Spleen (tissue), 7 donors: ENCODE measurements at regions not wholly inside any gene's neighbourhood (a gene's known extent, or its start where the extent isn't known, plus 50 kb on each side); places are given as distances from the start of the nearest gene placed in this dataset.

Experiments used
- POLR2A ChIP-seq, 3 donors: fragments of 450-650 bp; IDR thresholded peaks; one replicate each; pipeline ENCODE4 v1.5.1; 2017; ENCODE audit warnings: antibody characterized with exemption in 3 of 3, mild to moderate bottlenecking in 1 of 3
- POLR2AphosphoS5 ChIP-seq, 3 donors: sonication (generic); formaldehyde crosslinking; IDR thresholded peaks; one replicate each; pipeline ENCODE4 v1.5.1; 2017; ENCODE audit warnings: antibody characterized with exemption in 3 of 3
- TF ChIP-seq, protein P1 (sequence below), 11 experiments: fragments of 200-600 bp in 7 of 11; fragments of 450-650 bp in 4 of 11; sonication (generic) in 4 of 11; IDR thresholded peaks in 8 of 11; conservative IDR thresholded peaks in 3 of 11; 1 replicate in 7 of 11; 2 replicates in 4 of 11; pipeline versions ENCODE4 v1.4.0 to v1.8.0; 2016 to 2021; ENCODE audit warnings: antibody characterized with exemption in 11 of 11, inconsistent platforms in 4 of 11, mild to moderate bottlenecking in 1 of 11
- donor health status: DM: no; HTN: no; CAD: no; lungs with moderate emphysema.
- donor health status: DM: no; HTN: no; CAD: no.
- donor health status: DM: no; HTN: no; CAD: no.

DNA sequence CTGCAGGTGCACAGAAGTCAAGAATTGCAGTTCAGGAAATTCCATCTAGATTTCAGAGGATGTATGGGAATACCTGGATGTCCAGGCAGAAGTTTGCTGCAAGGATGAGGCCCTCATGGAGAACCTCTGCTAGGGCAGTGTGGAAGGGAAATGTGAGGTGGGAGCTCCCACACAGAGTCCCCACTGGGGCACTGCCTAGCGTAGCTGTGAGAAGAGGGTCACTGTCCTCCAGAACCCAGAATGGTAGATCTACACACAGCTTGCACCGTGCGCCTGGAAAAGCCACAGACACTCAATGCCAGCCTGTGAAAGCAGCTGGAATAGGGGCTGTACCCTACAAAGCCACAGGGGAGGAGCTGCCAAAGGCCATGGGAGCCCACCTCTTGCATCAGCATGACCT is 681.4 kb downstream of the EPHA7 start:
- TF ChIP-seq, protein P1, sequence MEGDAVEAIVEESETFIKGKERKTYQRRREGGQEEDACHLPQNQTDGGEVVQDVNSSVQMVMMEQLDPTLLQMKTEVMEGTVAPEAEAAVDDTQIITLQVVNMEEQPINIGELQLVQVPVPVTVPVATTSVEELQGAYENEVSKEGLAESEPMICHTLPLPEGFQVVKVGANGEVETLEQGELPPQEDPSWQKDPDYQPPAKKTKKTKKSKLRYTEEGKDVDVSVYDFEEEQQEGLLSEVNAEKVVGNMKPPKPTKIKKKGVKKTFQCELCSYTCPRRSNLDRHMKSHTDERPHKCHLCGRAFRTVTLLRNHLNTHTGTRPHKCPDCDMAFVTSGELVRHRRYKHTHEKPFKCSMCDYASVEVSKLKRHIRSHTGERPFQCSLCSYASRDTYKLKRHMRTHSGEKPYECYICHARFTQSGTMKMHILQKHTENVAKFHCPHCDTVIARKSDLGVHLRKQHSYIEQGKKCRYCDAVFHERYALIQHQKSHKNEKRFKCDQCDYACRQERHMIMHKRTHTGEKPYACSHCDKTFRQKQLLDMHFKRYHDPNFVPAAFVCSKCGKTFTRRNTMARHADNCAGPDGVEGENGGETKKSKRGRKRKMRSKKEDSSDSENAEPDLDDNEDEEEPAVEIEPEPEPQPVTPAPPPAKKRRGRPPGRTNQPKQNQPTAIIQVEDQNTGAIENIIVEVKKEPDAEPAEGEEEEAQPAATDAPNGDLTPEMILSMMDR (IDR thresholded peaks at IDR 0.05 in 8 of 11, conservative IDR thresholded peaks at IDR 0.05 in 3 of 11), result no peak
- no peak for TF ChIP-seq POLR2AphosphoS5 (IDR thresholded peaks at IDR 0.05)
- no peak for TF ChIP-seq POLR2A (IDR thresholded peaks at IDR 0.05)
